Fibroblast of skin of back (primary cell): ENCODE measurements at regions not wholly inside any gene's neighbourhood (a gene's known extent, or its start where the extent isn't known, plus 50 kb on each side); places are given as distances from the start of the nearest gene placed in this dataset.

ENCODE experiments used
- DNase-seq: peaks from one replicate; pipeline ENCODE4 v3.0.0-alpha.2; 2013

DNA sequence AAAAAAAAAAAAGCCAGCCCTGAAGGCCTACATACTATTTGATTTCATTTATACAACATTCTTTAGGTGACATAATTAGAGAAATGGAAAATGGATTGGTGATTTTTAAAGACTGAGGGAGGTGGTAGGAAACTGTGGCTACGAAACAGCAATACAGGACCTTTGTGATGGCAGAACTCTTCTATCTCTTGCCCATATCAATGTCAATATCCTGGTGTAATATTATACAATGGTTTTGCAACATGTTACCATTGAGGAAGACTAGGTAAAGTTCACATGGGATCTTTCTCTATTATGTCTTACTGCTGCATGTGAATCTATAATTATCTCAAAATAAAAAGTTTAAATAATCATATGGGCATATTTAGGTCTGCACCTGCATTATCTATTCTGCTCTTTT lies 371.2 kb downstream of the ETS1 start:
- no peak for DNase-seq

DNA sequence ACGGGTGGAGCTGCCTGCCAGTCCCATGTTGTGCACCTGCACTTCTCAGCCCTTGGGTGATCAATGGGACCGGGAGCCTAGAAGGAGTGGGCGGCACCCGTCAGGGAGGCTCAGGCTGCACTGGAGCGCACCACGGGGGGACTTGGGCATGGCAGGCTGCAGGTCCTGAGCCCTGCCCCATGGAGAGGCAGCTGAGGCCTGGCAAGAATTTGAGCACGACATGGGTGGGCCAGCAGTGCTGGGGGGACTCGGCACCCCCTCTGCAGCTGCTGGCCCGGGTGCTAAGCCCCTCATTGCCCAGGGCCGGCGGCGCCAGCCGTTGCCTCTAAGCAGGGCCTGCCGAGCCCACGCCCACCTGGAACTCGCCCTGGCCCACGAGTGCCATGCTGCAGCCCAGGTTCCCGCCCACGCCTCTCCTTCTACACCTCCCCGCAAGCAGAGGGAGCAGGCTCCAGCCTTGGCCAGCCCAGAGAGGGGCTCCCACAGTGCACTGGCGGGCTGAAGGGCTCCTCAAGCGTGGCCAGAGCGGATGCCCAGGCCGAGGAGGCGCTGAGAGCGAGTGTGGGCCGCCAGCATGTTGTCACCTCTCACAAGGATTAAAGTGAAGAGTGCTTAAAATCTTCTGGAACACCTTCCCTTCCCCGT lies 372.0 kb downstream of the ETS1 start:
- DNase-seq, result no peak

DNA sequence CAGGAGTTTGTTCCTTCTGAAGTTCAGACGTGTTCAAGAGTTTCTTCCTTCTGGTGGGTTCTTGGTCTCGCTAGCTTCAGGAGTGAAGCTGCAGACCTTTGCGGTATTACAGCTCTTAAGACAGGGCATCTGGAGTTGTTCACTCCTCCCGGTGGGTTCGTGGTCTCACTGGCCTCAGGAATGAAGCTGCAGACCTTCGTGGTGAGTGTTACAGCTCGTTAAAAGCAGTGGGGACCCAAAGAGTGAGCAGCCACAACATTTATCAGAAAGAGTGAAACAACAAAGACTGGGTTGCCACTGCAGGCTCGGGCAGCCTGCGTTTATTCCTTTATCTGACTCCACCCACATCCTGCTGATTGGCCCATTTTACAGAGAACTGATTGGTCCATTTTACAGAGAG lies 373.1 kb downstream of the ETS1 start:
- DNase-seq, result no peak

DNA sequence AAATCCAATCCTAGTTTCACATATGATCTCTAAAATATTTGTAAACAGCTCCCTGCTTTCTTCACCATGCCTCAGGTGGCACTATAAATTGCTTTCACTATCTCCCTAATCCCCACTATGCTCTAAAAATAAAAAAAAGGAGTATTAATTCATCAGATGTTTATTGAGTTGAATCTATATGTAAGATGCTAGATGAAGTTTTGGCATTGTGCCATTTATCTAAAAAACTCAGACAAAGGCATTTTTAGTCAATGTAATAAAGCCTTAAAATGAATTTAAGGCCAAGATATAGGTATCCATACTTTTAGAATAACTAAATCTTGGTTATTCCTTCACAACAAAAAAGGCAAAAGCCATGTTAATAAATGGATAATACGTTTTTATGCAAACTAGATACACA lies 373.9 kb downstream of the ETS1 start:
- DNase-seq, result no peak

DNA sequence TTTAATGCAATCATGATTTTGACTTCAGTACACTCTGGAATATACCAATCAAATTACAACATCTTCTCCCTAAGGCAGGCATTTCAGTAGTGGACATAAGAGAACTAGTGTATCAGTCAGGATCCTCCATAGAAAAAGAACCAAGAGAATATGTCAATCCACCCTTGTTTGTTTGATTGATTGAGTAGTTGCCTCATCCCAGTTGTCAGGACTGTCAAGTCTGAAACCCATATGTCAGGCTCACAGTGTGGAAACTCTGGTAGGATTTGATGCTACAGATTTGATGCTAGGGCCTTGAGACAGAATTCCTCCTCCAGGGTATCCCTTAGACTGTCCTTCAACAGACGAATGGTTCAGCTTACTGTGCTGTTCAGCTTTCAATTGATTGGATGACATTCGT lies 375.0 kb downstream of the ETS1 start:
- no peak for DNase-seq

DNA sequence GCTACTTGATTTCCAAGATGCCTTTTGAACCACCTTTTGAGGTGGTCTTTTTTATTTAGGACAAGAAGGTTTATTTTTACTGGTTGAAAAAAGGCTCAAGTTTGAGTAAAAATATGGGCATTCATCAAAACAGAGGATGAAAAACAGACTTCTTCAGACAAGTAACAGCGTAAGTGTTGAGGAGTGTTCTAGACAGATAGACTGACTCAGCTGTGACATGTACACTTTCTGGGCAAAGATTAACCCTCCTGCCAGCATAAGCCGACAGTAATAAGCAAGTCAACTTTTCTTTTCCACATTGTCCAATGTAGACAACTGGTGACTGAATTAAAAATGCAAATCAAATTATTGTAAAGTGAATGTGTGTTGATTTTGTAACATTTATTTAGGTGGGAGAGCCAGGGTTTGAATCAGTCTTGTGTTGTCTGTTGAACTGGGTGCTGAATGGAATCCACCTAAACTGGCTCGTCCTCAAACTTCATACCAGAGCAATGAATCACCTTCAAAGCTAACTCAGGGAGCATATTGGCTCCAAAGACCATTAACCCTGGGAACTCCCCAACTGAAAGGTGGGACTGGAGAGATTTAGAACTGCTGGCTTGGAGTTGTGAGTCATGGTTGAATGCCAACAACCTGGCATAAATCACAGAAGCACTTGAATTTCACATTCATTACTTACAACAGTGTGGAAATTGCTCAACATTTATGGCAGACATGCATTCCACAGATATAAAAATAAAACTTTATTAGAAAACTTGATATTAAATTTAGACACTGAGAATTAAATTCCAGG lies 377.0 kb downstream of the ETS1 start:
- peak; percentile 97 for DNase-seq

DNA sequence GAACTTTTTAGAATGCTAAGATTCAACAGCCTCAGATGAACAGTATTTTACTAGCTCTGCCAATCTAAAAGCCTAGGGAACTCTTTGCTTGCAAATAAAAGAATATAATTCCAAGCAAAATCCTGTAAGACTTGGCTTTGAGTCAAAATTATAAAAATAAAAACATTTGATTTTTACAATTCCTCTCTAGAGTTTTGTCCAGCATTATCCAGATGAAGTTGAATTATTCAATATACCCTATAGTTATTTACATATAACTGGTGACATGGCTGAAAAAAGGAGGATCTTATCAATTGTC lies 378.3 kb downstream of the ETS1 start:
- DNase-seq, result no peak

DNA sequence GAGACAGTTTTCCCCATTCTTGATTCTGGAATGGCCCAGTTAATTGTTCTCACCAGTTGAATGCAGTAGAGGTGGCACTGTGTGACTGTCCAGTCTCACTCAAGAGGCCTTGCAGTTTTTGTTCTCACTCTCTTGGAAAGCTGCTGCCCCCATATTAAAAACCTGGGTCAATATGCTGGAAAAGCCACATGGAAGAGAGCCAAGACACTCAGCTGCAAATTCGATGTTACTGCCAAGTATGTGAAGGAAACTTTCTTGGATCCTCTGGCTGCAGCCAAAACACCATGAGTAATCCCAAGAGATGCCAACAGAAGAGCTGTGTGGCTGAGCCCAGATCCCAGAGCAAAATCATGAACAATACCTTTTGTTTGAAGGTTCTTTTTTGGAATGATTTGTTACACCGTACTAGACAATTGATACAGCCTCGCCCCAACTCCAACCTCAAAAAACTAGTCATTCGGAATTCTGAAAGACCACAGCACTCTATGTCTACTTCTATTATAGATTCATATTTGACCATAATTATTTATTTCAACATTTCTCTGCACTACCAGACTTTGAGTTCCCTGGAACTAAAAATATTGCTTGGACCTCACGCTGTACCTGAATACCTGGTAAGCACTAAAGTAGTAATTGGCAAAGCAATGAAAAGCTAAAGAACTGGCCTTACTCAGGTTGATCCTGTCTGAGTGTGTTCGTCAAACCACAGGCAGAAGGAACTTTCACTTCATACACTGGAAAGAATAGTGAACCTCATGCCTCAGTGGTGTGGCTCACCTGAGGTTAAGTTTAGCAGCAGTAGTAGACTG lies 378.8 kb downstream of the ETS1 start:
- DNase-seq, result peak; percentile 94

DNA sequence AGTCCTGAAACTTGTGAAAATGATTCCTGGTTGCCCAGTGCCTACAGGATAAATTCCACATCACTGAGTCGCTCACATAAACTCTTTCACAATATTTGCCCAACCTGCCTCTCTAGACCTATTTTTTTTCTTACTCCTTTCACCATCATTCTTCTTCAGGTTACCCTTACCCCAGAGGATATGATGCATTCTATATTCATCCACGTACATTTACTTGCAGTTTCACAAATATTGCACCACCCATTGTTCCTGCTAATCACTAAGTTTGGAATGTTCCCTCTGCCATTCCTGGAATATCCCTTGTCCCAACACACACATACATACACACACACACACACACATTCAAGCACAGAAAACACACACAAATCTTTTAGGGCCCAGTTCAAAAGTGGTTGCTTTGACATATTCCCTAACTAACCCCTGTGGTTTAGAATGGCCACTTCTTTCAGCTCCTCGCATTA lies 379.5 kb downstream of the ETS1 start:
- DNase-seq, result peak; percentile 95

DNA sequence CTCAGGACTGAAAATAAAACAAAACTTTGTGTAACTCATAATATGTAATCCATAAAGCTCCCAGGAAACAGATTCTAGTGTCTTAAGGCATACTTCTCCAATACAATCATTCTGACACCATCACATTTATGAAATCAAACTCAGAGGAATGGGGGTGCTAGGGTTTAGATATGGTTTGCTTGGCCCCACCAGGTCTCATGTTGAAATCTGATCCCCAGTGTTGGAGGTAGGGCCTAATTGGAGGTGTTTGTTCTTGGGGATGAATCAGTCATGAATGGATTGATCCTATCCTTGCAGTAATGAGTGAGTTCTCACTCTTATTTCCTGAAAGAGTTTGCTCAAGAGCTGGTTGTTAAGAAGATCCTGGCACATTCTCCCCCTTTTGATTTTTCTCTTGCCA lies 380.9 kb downstream of the ETS1 start:
- DNase-seq, result no peak

DNA sequence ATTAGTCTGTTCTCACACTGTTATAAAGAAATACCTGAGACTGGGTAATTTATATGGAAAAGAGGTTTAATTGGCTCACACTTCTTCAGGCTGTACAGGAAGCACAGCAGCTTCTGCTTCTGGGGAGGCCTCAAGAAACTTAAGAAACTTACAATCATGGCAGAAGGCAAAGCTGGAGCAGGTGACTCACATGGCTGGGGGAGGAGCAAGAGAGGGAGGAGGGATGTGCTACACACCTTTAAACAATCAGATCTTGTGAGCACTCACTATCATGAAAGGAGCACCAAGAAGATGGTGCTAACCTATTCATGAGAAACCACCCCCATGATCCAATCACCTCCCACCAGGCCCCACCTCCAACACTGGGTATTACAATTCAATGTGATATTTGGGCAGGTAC lies 381.6 kb downstream of the ETS1 start:
- no peak for DNase-seq

DNA sequence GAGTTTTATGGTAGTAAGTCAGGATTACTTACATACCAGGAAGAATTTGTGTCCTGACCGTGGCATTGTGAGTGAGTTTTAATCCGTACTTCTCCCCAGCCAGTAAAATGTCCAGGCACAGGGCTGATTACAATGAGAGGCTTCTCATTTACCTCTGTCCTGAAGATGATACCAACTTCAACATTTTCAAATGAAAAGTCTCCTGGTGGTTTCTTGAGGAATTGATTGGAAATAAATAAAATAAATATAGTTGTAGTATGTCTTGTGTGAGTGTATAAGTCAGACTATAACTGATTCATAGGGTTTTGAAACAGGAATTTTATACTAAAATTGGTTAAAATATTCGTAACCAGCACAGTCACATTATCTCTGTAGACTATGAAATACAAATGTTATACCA lies 382.5 kb downstream of the ETS1 start:
- no peak for DNase-seq

DNA sequence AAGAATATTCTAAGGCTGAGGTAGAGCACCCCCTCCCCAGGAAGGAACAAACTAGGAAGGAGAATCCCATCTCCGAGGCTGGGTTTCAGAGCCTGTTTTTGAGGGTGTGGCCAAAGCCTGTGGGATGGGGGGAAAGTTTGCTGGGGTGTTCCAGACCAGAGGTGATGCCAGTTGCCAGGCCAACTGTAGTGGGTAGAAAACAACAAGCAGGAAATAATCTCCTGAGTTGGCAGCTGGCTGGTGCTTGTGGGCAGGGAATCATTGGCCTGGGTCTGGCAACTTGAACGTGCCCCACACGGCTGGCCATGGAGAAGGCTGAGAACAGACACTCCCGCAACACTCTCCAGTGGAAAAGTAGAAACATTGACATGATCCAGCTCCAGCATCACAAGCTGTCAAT lies 385.6 kb downstream of the ETS1 start:
- no peak for DNase-seq

DNA sequence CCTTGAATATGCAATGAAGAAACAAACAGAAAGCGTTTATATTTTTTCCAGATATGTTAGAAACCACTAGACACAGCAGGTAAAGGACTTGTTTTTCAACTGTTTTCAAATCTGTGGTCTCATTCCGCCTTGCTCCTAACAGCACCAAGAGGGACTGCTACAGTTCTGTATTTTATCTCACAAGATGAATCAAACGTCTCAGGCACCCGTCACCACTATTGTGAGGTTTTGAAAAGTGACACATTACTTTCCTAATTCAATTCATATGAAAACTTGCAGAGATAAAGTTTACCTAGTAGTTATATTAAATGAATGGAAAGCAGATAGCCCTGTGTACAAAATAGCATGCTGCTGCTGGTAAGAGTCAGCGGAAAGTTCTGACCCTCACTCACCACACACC lies 386.3 kb downstream of the ETS1 start:
- no peak for DNase-seq

DNA sequence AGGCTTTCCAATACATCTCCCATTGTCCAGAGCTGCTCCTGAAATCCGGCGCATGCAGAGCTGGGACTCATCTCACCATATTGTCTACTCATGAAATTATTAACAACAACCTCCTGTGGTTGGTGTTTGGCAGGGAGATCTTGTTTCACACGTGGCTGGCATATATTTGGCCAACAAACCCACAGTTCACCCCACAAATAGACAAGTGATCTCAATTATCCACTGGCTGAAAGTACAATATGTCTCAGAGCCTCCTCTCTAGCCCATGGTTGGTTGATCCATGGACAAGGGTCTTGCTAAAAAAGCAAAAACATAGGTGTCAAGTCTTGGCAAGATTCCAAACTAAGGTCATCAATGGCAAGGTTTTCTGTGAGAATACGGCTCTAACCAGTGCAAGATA lies 386.9 kb downstream of the ETS1 start:
- DNase-seq, result no peak

DNA sequence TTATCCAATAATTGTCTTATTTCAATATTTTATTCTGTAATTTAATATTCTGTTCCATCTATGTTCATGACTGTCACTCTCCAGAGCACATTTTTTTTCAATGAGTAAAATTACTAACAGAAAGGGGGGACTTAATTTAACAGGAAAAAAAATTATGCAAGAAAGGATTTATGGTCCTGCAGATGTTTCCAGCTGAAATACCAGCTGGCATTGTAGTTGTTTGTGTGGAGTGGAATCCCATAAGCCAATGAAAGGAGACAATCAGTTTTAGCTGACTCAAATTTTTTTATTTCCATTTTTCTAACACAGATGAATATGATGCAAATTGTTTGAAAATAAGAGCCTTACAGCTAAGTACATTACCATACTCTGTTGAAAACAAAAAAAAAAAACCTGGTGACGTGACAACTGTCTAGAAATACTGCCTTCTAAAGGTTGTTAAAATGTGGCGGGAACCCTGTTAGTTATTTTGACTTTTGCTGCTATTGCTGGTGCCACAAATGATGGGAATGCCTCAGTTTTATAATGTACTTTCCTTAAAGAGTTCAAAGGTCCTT lies 389.1 kb downstream of the ETS1 start:
- DNase-seq, result no peak

DNA sequence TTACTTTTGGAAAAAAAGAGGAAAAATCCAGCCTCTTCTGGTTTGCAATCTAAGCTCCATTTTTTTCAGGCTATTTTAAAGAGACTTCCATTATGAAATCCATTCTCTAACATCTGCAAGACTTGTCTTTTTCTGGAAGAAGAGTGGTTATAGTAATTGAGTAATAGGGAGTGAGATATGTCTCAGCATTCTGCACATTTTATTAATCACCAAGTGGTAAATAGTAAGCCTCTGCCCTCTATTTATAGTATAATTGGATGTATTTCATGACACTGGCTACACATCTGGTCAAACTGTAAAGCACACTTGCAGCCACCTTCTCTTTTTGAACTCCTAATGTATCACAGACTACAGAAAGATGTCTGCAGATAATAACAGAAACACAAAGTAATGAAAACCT lies 391.1 kb downstream of the ETS1 start:
- no peak for DNase-seq

DNA sequence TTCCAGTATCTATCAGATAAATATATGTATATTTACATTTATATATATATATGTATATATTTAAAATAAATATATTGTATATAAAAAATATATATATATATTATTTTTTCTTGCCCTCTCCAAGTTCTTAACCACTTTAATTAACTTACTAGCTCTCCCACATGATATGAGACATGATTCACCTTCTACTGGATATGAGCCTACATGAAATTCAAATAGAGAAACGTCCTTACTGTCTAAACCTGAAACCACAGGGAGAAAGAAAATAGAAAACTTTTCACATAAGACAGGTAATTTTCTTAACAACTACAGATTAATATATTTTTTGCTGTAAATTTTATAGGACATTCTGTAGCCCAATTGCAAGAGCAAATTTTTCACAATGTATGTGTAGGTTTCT lies 391.6 kb downstream of the ETS1 start:
- DNase-seq, result no peak

DNA sequence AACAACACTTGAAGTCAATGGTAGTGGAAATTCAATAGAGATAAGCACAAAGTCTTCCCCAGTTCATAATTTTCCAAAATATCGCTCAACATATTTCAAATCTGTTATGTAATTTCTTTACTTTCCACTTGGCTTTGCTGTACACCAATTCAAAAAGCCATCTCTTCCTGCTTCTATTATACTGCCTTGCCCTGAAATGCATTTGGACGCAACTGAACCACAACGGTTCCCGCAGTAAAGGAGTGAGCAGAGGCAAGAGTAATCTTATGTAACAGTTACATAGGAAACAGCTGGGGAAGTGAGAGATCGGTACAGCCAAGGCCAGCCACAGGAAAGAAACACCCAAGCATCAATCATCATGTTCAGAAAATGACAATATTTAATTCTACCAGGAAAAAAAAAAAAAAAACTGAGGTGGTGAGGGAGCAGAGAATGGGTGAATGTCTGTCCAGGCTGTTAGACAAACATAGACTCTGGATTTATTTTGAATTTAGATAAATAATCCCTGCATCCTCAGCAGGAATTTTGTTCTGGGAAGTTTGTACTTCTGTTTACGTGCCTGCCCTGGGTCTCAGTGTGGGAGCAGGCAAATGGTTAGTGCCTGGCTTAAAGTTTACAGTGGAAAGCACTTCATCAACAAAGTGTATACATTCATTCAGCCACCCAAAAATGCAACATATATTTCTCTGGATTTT lies 392.2 kb downstream of the ETS1 start:
- no peak for DNase-seq

DNA sequence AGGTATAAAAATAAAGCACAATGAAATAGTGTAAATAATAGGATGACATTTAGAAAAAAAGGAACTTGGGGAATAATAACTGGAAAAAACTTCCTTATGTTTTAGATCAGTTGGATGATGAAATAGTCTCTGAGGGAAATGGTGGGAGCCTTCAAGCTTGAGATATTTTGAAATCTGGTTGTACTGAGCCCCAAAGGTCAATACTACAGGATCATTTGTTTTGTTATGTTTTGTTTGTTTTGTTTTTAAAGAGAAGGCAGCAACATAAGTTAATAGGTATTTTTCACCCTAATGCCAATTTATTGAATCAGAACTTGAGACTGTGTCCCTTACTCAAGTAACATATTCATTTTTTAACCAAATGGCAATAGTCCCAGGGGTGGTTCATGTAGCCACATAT lies 393.1 kb downstream of the ETS1 start:
- no peak for DNase-seq

DNA sequence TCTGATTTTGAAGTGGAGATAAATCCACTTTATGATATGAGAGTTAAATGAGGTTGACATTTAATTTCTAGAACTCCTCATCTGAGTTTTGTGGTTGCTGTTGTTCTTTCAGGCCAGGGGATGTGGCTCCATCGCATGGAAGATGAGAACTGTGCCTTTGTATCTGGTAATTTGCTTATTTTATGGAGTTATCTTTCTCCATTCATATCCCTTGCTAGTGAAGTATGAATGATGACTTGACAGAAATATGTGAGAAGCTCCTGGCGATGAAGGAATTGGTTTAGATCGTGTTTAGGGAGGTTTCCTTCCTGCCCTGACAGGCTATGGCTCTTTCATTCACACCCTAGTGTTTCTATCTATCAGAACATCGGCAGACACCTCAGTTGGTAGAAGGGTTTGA lies 393.7 kb downstream of the ETS1 start:
- DNase-seq, result no peak

DNA sequence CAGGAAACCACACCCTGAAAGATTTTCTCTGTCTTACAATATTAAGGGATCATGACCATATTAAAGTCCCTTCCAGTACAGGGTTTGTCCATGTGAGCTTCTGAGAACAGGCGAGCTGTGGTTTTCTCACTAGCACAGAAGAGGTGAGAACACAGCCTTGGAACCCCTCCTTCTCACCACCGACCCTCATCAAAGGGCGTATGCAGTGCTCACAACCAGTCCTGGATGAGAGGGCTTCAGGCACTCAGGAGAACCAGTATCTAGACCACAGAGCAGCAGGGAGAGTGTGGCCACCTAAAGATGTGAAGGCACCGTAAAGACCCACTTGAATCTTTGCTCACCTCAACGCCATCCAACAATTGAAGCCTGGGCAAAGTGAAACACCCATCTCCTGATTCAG lies 397.0 kb downstream of the ETS1 start:
- no peak for DNase-seq

DNA sequence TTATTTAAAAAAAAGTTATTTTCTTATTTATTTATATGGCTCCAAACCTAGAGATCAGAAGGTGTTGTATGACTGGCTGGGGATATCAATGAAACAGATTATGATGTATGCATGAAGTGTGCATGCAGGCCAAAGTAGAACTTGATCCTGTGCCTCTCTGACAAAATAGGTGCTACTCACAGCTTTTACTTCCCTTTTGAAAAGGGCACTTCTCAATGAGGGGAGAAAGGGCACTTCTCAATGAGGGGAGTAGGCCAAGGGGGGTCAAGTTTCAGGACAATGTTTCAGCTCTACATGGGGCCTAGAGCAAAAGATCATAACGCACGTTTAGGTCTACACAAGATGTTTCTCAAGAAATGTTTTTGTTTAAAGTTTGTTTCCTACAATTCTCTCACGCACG lies 397.5 kb downstream of the ETS1 start:
- DNase-seq, result no peak
